GM19328 (cell line): ENCODE measurements at regions not wholly inside any gene's neighbourhood (a gene's known extent, or its start where the extent isn't known, plus 50 kb on each side); places are given as distances from the start of the nearest gene placed in this dataset.

Source experiments
- ATAC-seq: cut with Tn5 transposase; IDR thresholded peaks from one replicate; pipeline ENCODE4 v1.9.1; 2021; ENCODE audit warnings: mild to moderate bottlenecking, moderate library complexity; ENCODE audit not compliant: unreplicated experiment

- ATAC-seq: no peak
Observed at GRCh38 chr1:164951508-164951907, 392.5 kb downstream of the PBX1 start.

DNA sequence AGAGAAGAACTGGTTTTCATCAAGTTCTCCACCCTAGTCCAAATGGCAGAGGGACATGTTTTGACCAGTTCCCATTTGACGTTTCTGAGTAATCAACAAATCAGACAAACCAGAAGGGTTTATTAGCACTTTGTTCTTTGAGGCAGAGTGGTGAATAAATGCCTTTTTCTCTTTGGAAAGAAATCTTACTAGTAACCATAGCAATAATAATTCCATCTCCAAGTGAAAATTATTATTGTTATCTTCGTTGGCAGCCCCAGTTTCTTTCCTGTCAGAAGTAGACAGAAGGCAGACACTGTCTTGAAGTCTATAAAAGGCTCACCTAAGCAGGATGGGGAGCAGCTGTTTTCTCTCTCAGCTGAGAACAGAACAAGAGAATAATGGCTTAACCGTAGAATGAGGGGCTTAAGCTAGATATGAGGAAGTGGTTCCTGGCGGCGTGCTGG, 391.6 kb downstream of the PBX1 start:
- ATAC-seq: no peak

- ATAC-seq: no peak
Observed at GRCh38 chr1:164949771-164950471, 390.9 kb downstream of the PBX1 start.

GRCh38 chr1:164948101-164948500, 389.1 kb downstream of the PBX1 start:
- ATAC-seq: no peak

DNA sequence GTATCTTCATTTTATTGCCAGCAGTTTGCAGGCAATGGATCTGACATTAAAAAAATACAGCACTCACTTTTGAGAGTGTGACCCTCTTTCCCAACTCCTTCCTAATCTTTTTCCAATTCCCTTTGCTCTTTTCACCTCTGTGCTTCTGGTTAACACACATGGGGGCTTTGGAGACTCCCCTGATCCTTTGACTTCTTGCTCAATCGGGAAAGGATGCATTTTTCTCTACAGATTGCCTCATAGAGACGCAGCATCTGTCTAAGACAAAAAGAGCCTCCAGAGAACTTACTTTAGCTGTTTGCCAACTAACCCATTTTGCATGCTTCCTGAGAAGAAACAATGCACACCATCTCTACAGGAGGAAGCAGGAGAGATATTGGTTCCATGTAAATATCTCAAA, 378.3 kb downstream of the PBX1 start:
- ATAC-seq: no peak

DNA sequence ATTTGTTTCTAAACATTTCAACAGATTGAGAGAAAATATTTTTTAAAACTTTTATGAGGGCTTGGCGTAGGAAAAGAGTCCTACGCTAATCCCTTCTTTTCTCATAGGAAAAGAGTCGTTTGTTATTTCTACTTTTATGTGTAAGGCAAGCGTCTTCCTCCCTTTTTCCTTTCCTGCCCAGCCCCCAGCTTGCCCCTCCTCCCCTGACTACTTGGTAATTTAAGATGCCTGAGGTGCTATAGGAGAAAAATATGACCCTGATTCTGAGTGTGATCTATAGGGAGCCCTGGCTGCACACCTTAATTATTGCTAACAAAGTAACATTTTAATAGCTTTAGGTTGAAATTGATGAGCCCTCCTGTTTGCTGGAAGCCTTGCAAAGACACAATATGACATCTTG, 373.6 kb downstream of the PBX1 start:
- no peak for ATAC-seq

GRCh38 chr1:164930833-164931232, 371.8 kb downstream of the PBX1 start:
- no peak for ATAC-seq

DNA sequence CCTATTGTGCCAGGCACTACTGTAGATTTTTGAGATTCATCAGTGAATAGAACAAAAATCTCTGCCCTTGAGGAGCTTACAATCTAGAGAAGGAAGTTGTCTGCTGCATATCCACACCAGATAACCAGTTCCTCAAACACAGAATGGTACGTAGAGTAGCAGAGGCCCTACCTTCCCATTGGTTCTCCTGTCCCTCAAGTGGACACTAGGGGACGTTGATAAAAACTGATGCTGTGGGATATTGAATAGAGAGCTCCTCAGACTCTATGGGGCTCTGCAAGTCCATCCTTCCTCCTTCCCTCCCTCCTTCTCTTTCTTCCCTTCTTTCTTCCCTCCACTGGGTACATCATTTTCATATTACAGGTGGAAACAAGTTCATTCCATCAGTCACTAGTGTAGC, 371.3 kb downstream of the PBX1 start:
- no peak for ATAC-seq

- no peak for ATAC-seq
Observed at GRCh38 chr1:164928232-164928812, 369.3 kb downstream of the PBX1 start.

- no peak for ATAC-seq
Observed at GRCh38 chr1:164926107-164926506, 367.1 kb downstream of the PBX1 start.

GRCh38 chr1:164922585-164922984, 363.6 kb downstream of the PBX1 start:
- no peak for ATAC-seq

DNA sequence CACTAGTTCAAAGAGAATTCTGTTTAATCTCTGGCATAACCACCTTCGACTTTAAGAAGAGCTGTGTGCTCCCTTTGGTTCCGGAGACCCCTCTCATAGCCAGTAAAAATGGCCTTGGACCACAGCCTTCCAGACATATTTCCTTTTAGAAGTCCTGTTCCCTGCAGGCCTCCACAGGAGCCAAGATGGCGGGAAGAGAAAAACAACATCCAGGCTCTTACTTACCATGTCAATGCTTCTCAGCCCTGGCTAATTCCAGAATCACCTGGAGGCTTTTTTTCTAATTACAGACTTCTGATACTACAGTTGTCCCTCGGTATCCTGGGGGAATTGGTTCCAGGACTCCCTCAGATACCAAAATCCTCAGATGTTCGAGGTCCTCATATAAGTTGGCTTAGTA, 362.5 kb downstream of the PBX1 start:
- ATAC-seq: no peak

DNA sequence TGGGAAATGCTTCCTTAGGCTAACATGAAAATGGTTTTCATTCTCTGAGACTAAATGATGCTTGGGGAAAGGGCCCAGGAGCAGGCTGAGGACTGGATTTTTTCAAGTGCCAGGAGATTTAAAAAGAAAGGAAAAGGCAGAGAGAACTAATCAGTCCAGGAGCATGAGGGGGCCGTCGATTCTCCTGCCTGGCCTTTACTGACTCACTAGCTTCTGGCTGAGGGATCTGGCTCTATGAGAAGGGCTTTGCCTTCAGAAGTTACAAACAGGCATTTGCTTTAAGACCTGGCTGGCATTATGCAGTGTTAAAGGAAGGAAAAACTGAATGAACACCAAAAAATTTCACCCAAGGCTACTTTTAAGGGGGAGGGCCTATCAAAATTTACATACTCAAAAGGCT, 359.2 kb downstream of the PBX1 start:
- no peak for ATAC-seq

- ATAC-seq: no peak
Observed at GRCh38 chr1:164914208-164914607, 355.2 kb downstream of the PBX1 start.

DNA sequence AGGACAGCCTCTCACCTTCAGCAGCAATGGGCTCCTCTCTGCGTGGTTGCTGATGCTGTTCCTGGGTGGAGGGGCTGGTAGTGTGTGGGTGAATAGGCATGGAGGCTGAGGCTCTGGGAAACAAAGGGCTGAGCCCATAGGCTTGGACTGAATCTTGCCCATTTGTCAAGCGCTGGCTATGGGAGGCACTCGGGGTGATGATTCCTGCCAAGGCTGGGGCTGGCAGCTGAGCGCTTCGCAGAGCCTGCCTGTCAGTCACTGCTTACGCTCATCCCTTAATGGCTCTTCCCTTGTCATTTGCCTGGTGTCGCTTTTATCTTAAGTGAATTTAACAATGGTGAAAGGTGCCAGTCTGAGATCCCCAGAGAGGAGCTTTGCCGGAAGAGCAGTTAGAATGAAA, 353.3 kb downstream of the PBX1 start:
- ATAC-seq: no peak

- no peak for ATAC-seq
Observed at GRCh38 chr1:164910671-164911070, 351.7 kb downstream of the PBX1 start.

- no peak for ATAC-seq
Observed at GRCh38 chr1:164907666-164908065, 348.7 kb downstream of the PBX1 start.

- ATAC-seq: no peak
Observed at GRCh38 chr1:164905869-164906268, 346.9 kb downstream of the PBX1 start.

DNA sequence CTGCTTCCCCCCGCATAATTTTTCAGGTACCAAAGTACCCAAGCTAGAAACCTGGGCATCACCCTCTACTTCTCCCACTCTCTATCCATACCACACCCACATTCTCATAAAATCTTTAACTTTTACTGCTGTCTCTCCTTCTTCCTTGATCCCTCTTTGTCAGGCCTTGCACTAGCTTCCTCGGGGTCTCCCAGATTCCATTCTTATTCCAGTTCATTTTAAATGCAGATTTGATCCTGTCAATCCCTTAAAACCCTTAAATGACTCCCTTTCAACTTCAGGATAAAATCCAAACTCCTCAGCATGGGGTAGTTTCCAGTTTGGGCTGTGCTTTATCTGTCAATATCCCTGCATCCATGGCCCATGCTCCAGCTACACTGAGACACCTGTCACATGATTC, 343.5 kb downstream of the PBX1 start:
- no peak for ATAC-seq
